A549 (cell line): ENCODE measurements at regions not wholly inside any gene's neighbourhood (a gene's known extent, or its start where the extent isn't known, plus 50 kb on each side); places are given as distances from the start of the nearest gene placed in this dataset.

Experiments
- CBX2 ChIP-seq: fragments of 200-600 bp; sonication (generic); IDR thresholded peaks from 2 replicates; pipeline ENCODE4 v1.6.1; 2016; ENCODE audit warnings: low read depth, mild to moderate bottlenecking, borderline replicate concordance
- CHD4 ChIP-seq: fragments of 200-600 bp; sonication (generic); IDR thresholded peaks from 2 replicates; pipeline ENCODE4 v1.6.1; 2016; ENCODE audit warnings: antibody characterized with exemption, mild to moderate bottlenecking, borderline replicate concordance
- JUNB ChIP-seq: fragments of >200 bp; sonication (Bioruptor Twin); formaldehyde crosslinking; IDR thresholded peaks from 2 replicates; pipeline ENCODE4 v1.6.1; 2016
- MAFK ChIP-seq: fragments of 450-650 bp; IDR thresholded peaks from 2 replicates; pipeline ENCODE4 v1.6.1; 2014; ENCODE audit not compliant: partially characterized antibody
- POLR2A ChIP-seq: IDR thresholded peaks from 2 replicates; pipeline ENCODE4 v1.6.1; 2012; ENCODE audit warnings: mild to moderate bottlenecking, low read length
- SREBF2 ChIP-seq: fragments of 450-650 bp; IDR thresholded peaks from 2 replicates; pipeline ENCODE4 v1.6.1; 2014; ENCODE audit warnings: mild to moderate bottlenecking, moderate library complexity
- ZFP36 ChIP-seq: fragments of 450-650 bp; IDR thresholded peaks from 2 replicates; pipeline ENCODE4 v1.6.1; 2014; ENCODE audit warnings: borderline replicate concordance; ENCODE audit not compliant: partially characterized antibody
- TF ChIP-seq, protein P1 (sequence below): fragments of >200 bp; sonication (Bioruptor Twin); formaldehyde crosslinking; IDR thresholded peaks from 3 replicates; pipeline ENCODE4 v1.6.1; 2016
- TF ChIP-seq, protein P2 (sequence below): fragments of >200 bp; sonication (Bioruptor Twin); formaldehyde crosslinking; IDR thresholded peaks from 3 replicates; pipeline ENCODE4 v1.5.1; 2016
- TF ChIP-seq, protein P3 (sequence below): fragments of 150-350 bp; IDR thresholded peaks from 2 replicates; pipeline ENCODE4 v1.6.1; 2014; ENCODE audit warnings: low read depth, mild to moderate bottlenecking, low read length
- TF ChIP-seq, protein P4 (sequence below): fragments of 450-650 bp; IDR thresholded peaks from 2 replicates; pipeline ENCODE4 v1.6.1; 2014; ENCODE audit warnings: antibody characterized with exemption
- TF ChIP-seq, protein P5 (sequence below): fragments of 250-450 bp; sonication (Bioruptor Pico); IDR thresholded peaks from 2 replicates; pipeline ENCODE4 v1.5.0; 2021; ENCODE audit warnings: mild to moderate bottlenecking, moderate library complexity, borderline replicate concordance

DNA sequence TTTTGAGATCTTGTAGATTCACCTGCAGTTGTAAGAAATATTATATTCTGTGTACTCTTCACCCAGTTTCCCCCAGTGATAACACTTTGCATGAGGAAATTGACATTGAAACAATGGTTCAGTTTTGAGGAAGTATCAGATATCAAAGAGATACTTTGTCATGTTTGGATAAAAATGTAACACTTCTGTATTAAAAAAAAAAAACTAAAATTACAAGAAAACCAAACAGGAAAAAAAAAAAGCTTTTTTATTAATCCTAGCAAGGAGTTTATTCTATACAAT lies 204.0 kb downstream of the ARL4C start:
- TF ChIP-seq JUNB (no peak), POLR2A (no peak), ZFP36 (no peak), CBX2 (no peak), CHD4 (no peak), SREBF2 (no peak), MAFK (no peak)
- TF ChIP-seq, protein P1, sequence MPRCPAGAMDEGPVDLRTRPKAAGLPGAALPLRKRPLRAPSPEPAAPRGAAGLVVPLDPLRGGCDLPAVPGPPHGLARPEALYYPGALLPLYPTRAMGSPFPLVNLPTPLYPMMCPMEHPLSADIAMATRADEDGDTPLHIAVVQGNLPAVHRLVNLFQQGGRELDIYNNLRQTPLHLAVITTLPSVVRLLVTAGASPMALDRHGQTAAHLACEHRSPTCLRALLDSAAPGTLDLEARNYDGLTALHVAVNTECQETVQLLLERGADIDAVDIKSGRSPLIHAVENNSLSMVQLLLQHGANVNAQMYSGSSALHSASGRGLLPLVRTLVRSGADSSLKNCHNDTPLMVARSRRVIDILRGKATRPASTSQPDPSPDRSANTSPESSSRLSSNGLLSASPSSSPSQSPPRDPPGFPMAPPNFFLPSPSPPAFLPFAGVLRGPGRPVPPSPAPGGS, result no peak
- TF ChIP-seq, protein P2, sequence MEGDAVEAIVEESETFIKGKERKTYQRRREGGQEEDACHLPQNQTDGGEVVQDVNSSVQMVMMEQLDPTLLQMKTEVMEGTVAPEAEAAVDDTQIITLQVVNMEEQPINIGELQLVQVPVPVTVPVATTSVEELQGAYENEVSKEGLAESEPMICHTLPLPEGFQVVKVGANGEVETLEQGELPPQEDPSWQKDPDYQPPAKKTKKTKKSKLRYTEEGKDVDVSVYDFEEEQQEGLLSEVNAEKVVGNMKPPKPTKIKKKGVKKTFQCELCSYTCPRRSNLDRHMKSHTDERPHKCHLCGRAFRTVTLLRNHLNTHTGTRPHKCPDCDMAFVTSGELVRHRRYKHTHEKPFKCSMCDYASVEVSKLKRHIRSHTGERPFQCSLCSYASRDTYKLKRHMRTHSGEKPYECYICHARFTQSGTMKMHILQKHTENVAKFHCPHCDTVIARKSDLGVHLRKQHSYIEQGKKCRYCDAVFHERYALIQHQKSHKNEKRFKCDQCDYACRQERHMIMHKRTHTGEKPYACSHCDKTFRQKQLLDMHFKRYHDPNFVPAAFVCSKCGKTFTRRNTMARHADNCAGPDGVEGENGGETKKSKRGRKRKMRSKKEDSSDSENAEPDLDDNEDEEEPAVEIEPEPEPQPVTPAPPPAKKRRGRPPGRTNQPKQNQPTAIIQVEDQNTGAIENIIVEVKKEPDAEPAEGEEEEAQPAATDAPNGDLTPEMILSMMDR, result no peak
- TF ChIP-seq, protein P3, sequence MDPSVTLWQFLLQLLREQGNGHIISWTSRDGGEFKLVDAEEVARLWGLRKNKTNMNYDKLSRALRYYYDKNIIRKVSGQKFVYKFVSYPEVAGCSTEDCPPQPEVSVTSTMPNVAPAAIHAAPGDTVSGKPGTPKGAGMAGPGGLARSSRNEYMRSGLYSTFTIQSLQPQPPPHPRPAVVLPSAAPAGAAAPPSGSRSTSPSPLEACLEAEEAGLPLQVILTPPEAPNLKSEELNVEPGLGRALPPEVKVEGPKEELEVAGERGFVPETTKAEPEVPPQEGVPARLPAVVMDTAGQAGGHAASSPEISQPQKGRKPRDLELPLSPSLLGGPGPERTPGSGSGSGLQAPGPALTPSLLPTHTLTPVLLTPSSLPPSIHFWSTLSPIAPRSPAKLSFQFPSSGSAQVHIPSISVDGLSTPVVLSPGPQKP, result no peak
- TF ChIP-seq, protein P4, sequence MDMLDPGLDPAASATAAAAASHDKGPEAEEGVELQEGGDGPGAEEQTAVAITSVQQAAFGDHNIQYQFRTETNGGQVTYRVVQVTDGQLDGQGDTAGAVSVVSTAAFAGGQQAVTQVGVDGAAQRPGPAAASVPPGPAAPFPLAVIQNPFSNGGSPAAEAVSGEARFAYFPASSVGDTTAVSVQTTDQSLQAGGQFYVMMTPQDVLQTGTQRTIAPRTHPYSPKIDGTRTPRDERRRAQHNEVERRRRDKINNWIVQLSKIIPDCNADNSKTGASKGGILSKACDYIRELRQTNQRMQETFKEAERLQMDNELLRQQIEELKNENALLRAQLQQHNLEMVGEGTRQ, result no peak
- TF ChIP-seq, protein P5, sequence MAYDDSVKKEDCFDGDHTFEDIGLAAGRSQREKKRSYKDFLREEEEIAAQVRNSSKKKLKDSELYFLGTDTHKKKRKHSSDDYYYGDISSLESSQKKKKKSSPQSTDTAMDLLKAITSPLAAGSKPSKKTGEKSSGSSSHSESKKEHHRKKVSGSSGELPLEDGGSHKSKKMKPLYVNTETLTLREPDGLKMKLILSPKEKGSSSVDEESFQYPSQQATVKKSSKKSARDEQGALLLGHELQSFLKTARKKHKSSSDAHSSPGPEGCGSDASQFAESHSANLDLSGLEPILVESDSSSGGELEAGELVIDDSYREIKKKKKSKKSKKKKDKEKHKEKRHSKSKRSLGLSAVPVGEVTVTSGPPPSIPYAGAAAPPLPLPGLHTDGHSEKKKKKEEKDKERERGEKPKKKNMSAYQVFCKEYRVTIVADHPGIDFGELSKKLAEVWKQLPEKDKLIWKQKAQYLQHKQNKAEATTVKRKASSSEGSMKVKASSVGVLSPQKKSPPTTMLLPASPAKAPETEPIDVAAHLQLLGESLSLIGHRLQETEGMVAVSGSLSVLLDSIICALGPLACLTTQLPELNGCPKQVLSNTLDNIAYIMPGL (CRISPR knock-in tag), result no peak
